CD4-positive, alpha-beta T cell (primary cell): ENCODE measurements at regions not wholly inside any gene's neighbourhood (a gene's known extent, or its start where the extent isn't known, plus 50 kb on each side); places are given as distances from the start of the nearest gene placed in this dataset.

Source experiments
- ATAC-seq: fragments of 200-7000 bp; cut with Tn5 transposase; one replicate; pipeline ENCODE4 v1.10.0; 2022; ENCODE audit warnings: mild to moderate bottlenecking; ENCODE audit not compliant: poor library complexity
- CTCF ChIA-PET: fragments of 350-600 bp; sonication (Branson Sonifier 250); formaldehyde crosslinking; loops from one replicate; lab custom pipeline; 2021; ENCODE audit warnings: antibody characterized with exemption, inconsistent platforms; lab: Charles Lee
- POLR2A ChIA-PET: fragments of 350-600 bp; sonication (Branson Sonifier 250); formaldehyde crosslinking; loops from one replicate; lab custom pipeline; 2021; ENCODE audit warnings: antibody characterized with exemption, inconsistent platforms; lab: Charles Lee
- DNase-seq, 14 experiments: peaks; one replicate each; pipeline ENCODE4 v3.0.0-alpha.2; 2013 to 2020; ENCODE audit warnings: mixed read lengths in 2 of 14
- H3K27ac ChIP-seq, 2 donors: one replicate each; pipeline versions ENCODE4 v1.5.1 to v1.7.0; 2013; ENCODE audit warnings: low read length in 2 of 2, low read depth in 1 of 2, mild to moderate bottlenecking in 1 of 2
- H3K27me3 ChIP-seq, 2 experiments: 1 replicate in 1 of 2; 2 replicates in 1 of 2; pipeline versions ENCODE4 v1.6.1 to v1.7.0; 2013; ENCODE audit warnings: low read length in 2 of 2, control low read depth in 1 of 2, mild to moderate bottlenecking in 1 of 2, moderate library complexity in 1 of 2; ENCODE audit not compliant: insufficient read depth in 2 of 2, control insufficient read depth in 1 of 2
- H3K36me3 ChIP-seq: one replicate; pipeline ENCODE4 v1.6.1; 2013; ENCODE audit warnings: low read length, control low read depth; ENCODE audit not compliant: insufficient read depth
- H3K4me1 ChIP-seq: one replicate; pipeline ENCODE4 v1.6.1; 2013; ENCODE audit warnings: low read length, control low read depth; ENCODE audit not compliant: insufficient read depth
- H3K4me3 ChIP-seq: one replicate; pipeline ENCODE4 v1.5.1; 2013; ENCODE audit warnings: mild to moderate bottlenecking, low read length, moderate library complexity
- H3K9me3 ChIP-seq, 2 experiments: 1 replicate in 1 of 2; 2 replicates in 1 of 2; pipeline versions ENCODE4 v1.6.1 to v1.7.0; 2013; ENCODE audit warnings: low read length in 2 of 2, mild to moderate bottlenecking in 2 of 2, control low read depth in 1 of 2, moderate library complexity in 1 of 2; ENCODE audit not compliant: control insufficient read depth in 1 of 2, insufficient read depth in 1 of 2
- H3K27ac Mint-ChIP-seq: one replicate; pipeline ENCODE4 v1.8.0; 2020; ENCODE audit warnings: mixed read lengths
- H3K27me3 Mint-ChIP-seq: one replicate; pipeline ENCODE4 v1.8.0; 2021; ENCODE audit warnings: mixed read lengths
- H3K36me3 Mint-ChIP-seq: one replicate; pipeline ENCODE4 v1.8.0; 2021; ENCODE audit warnings: low read depth, mixed read lengths
- H3K4me1 Mint-ChIP-seq: one replicate; pipeline ENCODE4 v1.8.0; 2021; ENCODE audit warnings: low read depth, mixed read lengths
- H3K4me3 Mint-ChIP-seq: one replicate; pipeline ENCODE4 v1.8.0; 2020; ENCODE audit warnings: mild to moderate bottlenecking, mixed read lengths
- H3K9me3 Mint-ChIP-seq: one replicate; pipeline ENCODE4 v1.8.0; 2020; ENCODE audit warnings: mixed read lengths
- intact Hi-C, 2 experiments: fragments of 100-400 bp; cut with DNase I in 1 of 2; cut with micrococcal nuclease in 1 of 2; formaldehyde crosslinking; loops; one replicate each; pipeline versions ENCODE4 v1.15.1 to v1.9.0; 2023 to 2025; cut with DNase I, micrococcal nuclease
- TF ChIP-seq, protein P1 (sequence below): fragments of 200-600 bp; IDR thresholded peaks from one replicate; pipeline ENCODE4 v1.8.0; 2022; ENCODE audit warnings: antibody characterized with exemption, mild to moderate bottlenecking

DNA sequence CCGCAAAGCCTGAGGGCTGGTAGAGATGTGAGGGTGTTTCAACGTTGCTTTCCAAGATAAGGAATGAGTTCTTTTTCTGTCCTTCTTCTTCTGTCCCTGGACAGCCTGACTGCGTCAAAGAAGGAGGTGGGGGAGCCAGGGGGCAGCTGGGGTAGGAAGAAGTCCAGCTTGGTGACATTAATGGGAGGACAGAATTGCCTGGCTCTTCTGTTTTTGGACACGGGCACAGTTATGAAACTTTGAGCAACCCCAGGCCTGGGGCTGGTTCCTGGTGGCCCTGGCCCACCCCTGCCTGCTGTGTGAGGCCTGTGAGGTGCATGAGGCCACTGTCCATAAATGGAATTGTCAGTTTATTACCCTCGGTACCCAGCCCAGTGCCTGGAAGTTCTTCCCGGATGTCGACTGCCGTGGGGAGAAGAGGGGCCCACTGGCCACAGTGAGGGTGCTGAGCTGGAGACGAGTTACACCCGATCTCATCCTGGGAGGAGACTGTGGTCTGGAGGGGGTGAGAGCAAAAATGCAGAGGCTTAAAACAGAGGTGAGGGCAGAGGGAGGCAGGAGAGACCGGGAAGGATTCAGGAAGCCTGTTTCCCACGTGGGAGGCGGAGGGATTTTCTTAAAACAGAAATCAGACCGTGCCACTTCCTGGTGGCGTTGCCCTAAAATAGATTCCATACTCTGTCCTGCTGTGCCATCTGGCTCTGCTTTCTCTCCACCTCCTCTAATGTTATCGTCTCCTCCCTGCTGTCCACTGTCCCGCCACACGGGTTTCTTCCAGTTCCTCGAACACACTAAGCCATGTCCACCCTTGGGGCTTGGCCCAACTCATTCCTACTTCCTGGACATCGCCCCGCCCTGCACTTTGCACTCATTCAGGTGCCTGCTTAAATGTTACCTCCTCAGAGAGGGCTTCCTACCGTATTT is 59.7 kb upstream of the RASD2 start:
- peaks cover 2% of the 10 kb centered on the region for H3K4me1 ChIP-seq
- CTCF ChIA-PET, result interaction anchor here (0.6 kb wide), 1 partner anchor 18 kb away, joined by 3 read pairs; no protein-coding TSS in a partner anchor
- Mint-ChIP-seq H3K4me1 (no peaks in the 10 kb centered on the region), H3K27me3 (peaks cover 40% of the 10 kb centered on the region), H3K27ac (no peak overlapping the region), H3K36me3 (no peaks in the 10 kb centered on the region), H3K4me3 (no peak overlapping the region), H3K9me3 (no peaks in the 10 kb centered on the region)
- H3K27ac ChIP-seq, result no peak overlapping the region
- intact Hi-C loops, result no loop called here
- no peak overlapping the region for H3K4me3 ChIP-seq
- no peaks in the 10 kb centered on the region for H3K36me3 ChIP-seq
- ATAC-seq (no peak), DNase-seq (no peak)
- TF ChIP-seq, protein P1, sequence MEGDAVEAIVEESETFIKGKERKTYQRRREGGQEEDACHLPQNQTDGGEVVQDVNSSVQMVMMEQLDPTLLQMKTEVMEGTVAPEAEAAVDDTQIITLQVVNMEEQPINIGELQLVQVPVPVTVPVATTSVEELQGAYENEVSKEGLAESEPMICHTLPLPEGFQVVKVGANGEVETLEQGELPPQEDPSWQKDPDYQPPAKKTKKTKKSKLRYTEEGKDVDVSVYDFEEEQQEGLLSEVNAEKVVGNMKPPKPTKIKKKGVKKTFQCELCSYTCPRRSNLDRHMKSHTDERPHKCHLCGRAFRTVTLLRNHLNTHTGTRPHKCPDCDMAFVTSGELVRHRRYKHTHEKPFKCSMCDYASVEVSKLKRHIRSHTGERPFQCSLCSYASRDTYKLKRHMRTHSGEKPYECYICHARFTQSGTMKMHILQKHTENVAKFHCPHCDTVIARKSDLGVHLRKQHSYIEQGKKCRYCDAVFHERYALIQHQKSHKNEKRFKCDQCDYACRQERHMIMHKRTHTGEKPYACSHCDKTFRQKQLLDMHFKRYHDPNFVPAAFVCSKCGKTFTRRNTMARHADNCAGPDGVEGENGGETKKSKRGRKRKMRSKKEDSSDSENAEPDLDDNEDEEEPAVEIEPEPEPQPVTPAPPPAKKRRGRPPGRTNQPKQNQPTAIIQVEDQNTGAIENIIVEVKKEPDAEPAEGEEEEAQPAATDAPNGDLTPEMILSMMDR, result no peak
- POLR2A ChIA-PET, result no interaction called here
- H3K9me3 ChIP-seq, result peaks cover 0 to 6% of the 10 kb centered on the region in 2 experiments
- H3K27me3 ChIP-seq, result peaks cover 7 to 10% of the 10 kb centered on the region in 2 experiments

DNA sequence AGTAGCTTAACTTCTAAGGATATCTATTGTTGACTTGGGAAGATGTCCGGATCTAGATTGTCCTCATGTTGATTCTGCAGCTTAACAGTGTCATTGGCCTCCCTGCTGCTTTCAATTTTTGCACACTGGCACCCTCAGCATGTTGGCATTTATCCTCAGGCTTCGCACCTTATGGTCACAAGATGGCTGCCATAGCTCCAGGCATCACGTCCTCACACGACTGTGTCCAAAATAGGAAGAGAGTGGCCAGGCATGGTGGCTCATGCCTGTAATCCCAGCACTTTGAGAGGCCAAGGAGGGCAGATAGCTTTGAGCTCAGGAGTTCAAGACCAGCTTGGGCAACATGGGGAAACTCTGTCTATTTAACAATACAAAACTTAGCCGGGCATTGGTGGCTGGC is 58.3 kb upstream of the RASD2 start:
- no peak overlapping the region for H3K27ac ChIP-seq
- Mint-ChIP-seq H3K4me1 (no peaks in the 10 kb centered on the region), H3K36me3 (no peaks in the 10 kb centered on the region), H3K27me3 (peaks cover 39% of the 10 kb centered on the region), H3K27ac (no peak overlapping the region), H3K9me3 (no peaks in the 10 kb centered on the region), H3K4me3 (no peak overlapping the region)
- peaks cover 2% of the 10 kb centered on the region for H3K4me1 ChIP-seq
- peaks cover 10 to 11% of the 10 kb centered on the region in 2 experiments for H3K27me3 ChIP-seq
- H3K4me3 ChIP-seq, result no peak overlapping the region
- H3K36me3 ChIP-seq, result no peaks in the 10 kb centered on the region
- ATAC-seq, result no peak
- POLR2A ChIA-PET, result no interaction called here
- CTCF ChIA-PET, result no interaction called here
- no peak for DNase-seq
- intact Hi-C loops, result no loop called here
- H3K9me3 ChIP-seq, result peaks cover 0 to 6% of the 10 kb centered on the region in 2 experiments
- TF ChIP-seq, protein P1, result no peak

DNA sequence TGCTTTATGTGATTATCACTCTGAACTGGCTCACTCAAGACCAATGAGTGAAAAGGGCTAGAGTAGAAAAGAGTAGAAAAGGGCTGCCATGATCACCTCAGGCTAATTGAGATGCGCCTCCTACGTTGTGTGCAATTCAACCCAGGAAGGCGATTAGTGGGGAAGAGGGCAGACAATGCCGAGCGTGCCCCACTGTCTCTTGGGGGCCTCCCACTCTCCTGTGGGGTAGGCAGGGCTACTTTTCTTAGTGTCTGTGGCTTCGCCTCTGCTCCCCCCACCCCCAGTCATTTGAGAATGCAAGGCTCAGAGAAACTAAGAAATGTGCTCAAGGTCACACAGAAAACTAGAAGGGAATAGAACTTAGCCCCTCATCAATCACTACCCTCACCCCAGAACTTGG is 57.7 kb upstream of the RASD2 start:
- Mint-ChIP-seq H3K4me3 (no peak overlapping the region), H3K9me3 (no peaks in the 10 kb centered on the region), H3K36me3 (no peaks in the 10 kb centered on the region), H3K4me1 (no peaks in the 10 kb centered on the region), H3K27ac (no peak overlapping the region), H3K27me3 (peaks cover 44% of the 10 kb centered on the region)
- H3K4me3 ChIP-seq, result no peak overlapping the region
- ATAC-seq, result no peak
- H3K36me3 ChIP-seq, result no peaks in the 10 kb centered on the region
- ChIA-PET POLR2A (no interaction called here), CTCF (no interaction called here)
- peaks cover 9 to 11% of the 10 kb centered on the region in 2 experiments for H3K27me3 ChIP-seq
- TF ChIP-seq, protein P1, result no peak
- peaks cover 0 to 6% of the 10 kb centered on the region in 2 experiments for H3K9me3 ChIP-seq
- intact Hi-C loops, result no loop called here
- peaks cover 1% of the 10 kb centered on the region for H3K4me1 ChIP-seq
- no peak for DNase-seq
- H3K27ac ChIP-seq, result no peak overlapping the region
